HCT116 (cell line): ENCODE measurements at regions not wholly inside any gene's neighbourhood (a gene's known extent, or its start where the extent isn't known, plus 50 kb on each side); places are given as distances from the start of the nearest gene placed in this dataset.

Experiments
- ATAC-seq: fragments of 200-7000 bp; cut with Tn5 transposase; 2 replicates; pipeline ENCODE4 v1.9.1; 2020; ENCODE audit warnings: mild to moderate bottlenecking, moderate library complexity
- BruUV-seq: library from RNA; stranded (reverse); fragments of 400-500 nt; replicated peaks from 2 replicates; lab custom pipeline; 2021; lab: Mats Ljungman, UMichigan
- CTCF ChIA-PET: fragments of 300-600 bp; sonication (Branson Sonifier 250); formaldehyde crosslinking; loops from one replicate; lab custom pipeline; 2021; ENCODE audit warnings: antibody characterized with exemption; lab: Charles Lee
- POLR2A ChIA-PET: fragments of 300-600, 350-600 bp; sonication (Branson Sonifier 250); formaldehyde crosslinking; loops from one replicate; lab custom pipeline; 2021; ENCODE audit warnings: antibody characterized with exemption; lab: Charles Lee
- RAD21 ChIA-PET, 2 experiments: fragments of 300-600 bp; sonication (Branson Sonifier 250); formaldehyde crosslinking; loops; one replicate each; lab custom pipeline; 2023; ENCODE audit warnings: low total read pairs in 2 of 2; ENCODE audit not compliant: uncharacterized antibody in 2 of 2, unreplicated experiment in 2 of 2, low non-redundant PET in 1 of 2; lab: Charles Lee
- DNase-seq: peaks from one replicate; pipeline ENCODE4 v3.0.0-alpha.2; 2010; ENCODE audit warnings: low read depth, low spot score
- H2AFZ ChIP-seq: fragments of 200-600 bp; shearing (Covaris generic), sonication (generic); 2 replicates; pipeline ENCODE4 v1.6.1; 2017; ENCODE audit warnings: low read depth, mixed run types, mixed read lengths, antibody characterized with exemption, low read length; ENCODE audit not compliant: poor library complexity, severe bottlenecking
- H3K27ac ChIP-seq: 2 replicates; pipeline ENCODE4 v1.5.1; 2012; ENCODE audit warnings: low read depth, low read length
- H3K27me3 ChIP-seq: fragments of 200-600 bp; sonication (generic); 2 replicates; pipeline ENCODE4 v1.6.1; 2016; ENCODE audit warnings: mixed run types, low read length, mixed read lengths; ENCODE audit not compliant: insufficient read depth
- H3K36me3 ChIP-seq, 2 experiments: fragments of 200-500 bp in 1 of 2; fragments of 200-600 bp in 1 of 2; sonication (Bioruptor generic) in 1 of 2; sonication (generic) in 1 of 2; 2 replicates each; pipeline versions ENCODE4 v1.5.1 to v1.6.1; 2014 to 2016; ENCODE audit warnings: low read length in 2 of 2, inconsistent platforms in 1 of 2, mixed read lengths in 1 of 2, mixed run types in 1 of 2; ENCODE audit not compliant: insufficient read depth in 2 of 2, control insufficient read depth in 1 of 2
- H3K4me1 ChIP-seq, 2 experiments: fragments of 200-600 bp in 1 of 2; sonication (generic) in 1 of 2; 2 replicates each; pipeline versions ENCODE4 v1.5.1 to v1.6.1; 2012 to 2017; ENCODE audit warnings: low read length in 2 of 2, inconsistent platforms in 1 of 2, mild to moderate bottlenecking in 1 of 2, mixed read lengths in 1 of 2, mixed run types in 1 of 2, moderate library complexity in 1 of 2; ENCODE audit not compliant: insufficient read depth in 2 of 2, control insufficient read depth in 1 of 2
- H3K4me2 ChIP-seq: fragments of 200-600 bp; sonication (generic); 2 replicates; pipeline ENCODE4 v1.6.1; 2017; ENCODE audit warnings: mixed run types, low read length, mixed read lengths
- H3K4me3 ChIP-seq, 2 experiments: fragments of 200-600 bp in 1 of 2; sonication (generic) in 1 of 2; replicated peaks in 1 of 2; 2 replicates each; pipeline ENCODE4 v1.5.1; 2011 to 2016; ENCODE audit warnings: low read length in 2 of 2, control low read depth in 1 of 2, low read depth in 1 of 2, mild to moderate bottlenecking in 1 of 2, mixed read lengths in 1 of 2, mixed run types in 1 of 2
- H3K79me2 ChIP-seq: fragments of 200-600 bp; sonication (generic); 2 replicates; pipeline ENCODE4 v1.6.1; 2017; ENCODE audit warnings: mild to moderate bottlenecking, mixed run types, low read length, moderate library complexity, mixed read lengths; ENCODE audit not compliant: insufficient read depth
- H3K9ac ChIP-seq: fragments of 200-600 bp; sonication (generic); 2 replicates; pipeline ENCODE4 v1.6.1; 2016; ENCODE audit warnings: low read length, mixed read lengths
- H3K9me2 ChIP-seq: fragments of 200-600 bp; sonication (generic), shearing (Covaris generic); 2 replicates; pipeline ENCODE4 v1.6.1; 2017; ENCODE audit warnings: mixed run types, mild to moderate bottlenecking, moderate library complexity; ENCODE audit not compliant: insufficient read depth
- H3K9me3 ChIP-seq, 2 experiments: fragments of 200-500 bp in 1 of 2; fragments of 200-600 bp in 1 of 2; sonication (Bioruptor generic) in 1 of 2; sonication (generic) in 1 of 2; 2 replicates each; pipeline ENCODE4 v1.6.1; 2014 to 2017; ENCODE audit warnings: low read length in 2 of 2, mixed read lengths in 2 of 2, inconsistent platforms in 1 of 2, low read depth in 1 of 2, mild to moderate bottlenecking in 1 of 2, mixed run types in 1 of 2, moderate library complexity in 1 of 2; ENCODE audit not compliant: control insufficient read depth in 1 of 2, insufficient read depth in 1 of 2
- H4K20me1 ChIP-seq: fragments of 200-600 bp; sonication (generic), shearing (Covaris generic); 2 replicates; pipeline ENCODE4 v1.6.1; 2017; ENCODE audit warnings: mixed run types, mild to moderate bottlenecking, moderate library complexity; ENCODE audit not compliant: insufficient read depth
- CBX3 ChIP-seq: IDR thresholded peaks from 2 replicates; pipeline ENCODE4 v1.6.1; 2012; ENCODE audit warnings: low read depth
- CEBPB ChIP-seq: IDR thresholded peaks from 2 replicates; pipeline ENCODE4 v1.6.1; 2012; ENCODE audit warnings: low read depth
- EGR1 ChIP-seq: IDR thresholded peaks from 2 replicates; pipeline ENCODE4 v1.6.1; 2012; ENCODE audit warnings: low read depth
- FOSL1 ChIP-seq: IDR thresholded peaks from 2 replicates; pipeline ENCODE4 v1.6.1; 2012; ENCODE audit warnings: low read depth
- POLR2A ChIP-seq: IDR thresholded peaks from 2 replicates; pipeline ENCODE4 v1.7.0; 2011; ENCODE audit warnings: borderline replicate concordance; ENCODE audit not compliant: insufficient read depth, insufficient read length; ENCODE audit errors: extremely low read depth
- POLR2AphosphoS5 ChIP-seq: IDR thresholded peaks from 2 replicates; pipeline ENCODE4 v1.6.1; 2011; ENCODE audit warnings: mild to moderate bottlenecking, low read depth, low read length, moderate library complexity
- RAD21 ChIP-seq: IDR thresholded peaks from 2 replicates; pipeline ENCODE4 v1.6.1; 2012; ENCODE audit warnings: low read depth, mild to moderate bottlenecking
- SIN3A ChIP-seq: IDR thresholded peaks from 2 replicates; pipeline ENCODE4 v1.6.1; 2012; ENCODE audit warnings: low read depth
- SRF ChIP-seq: IDR thresholded peaks from 2 replicates; pipeline ENCODE4 v1.6.1; 2012; ENCODE audit warnings: low read depth
- TCF7L2 ChIP-seq: IDR thresholded peaks from 2 replicates; pipeline ENCODE4 v1.7.0; 2011; ENCODE audit warnings: borderline replicate concordance, inconsistent platforms; ENCODE audit not compliant: insufficient read depth, insufficient read length; ENCODE audit errors: extremely low read depth
- intact Hi-C: fragments of 100-400 bp; cut with micrococcal nuclease; formaldehyde crosslinking; loops from 2 replicates; pipeline ENCODE4 v1.10.0; 2022
- TF ChIP-seq, protein P1 (sequence below), 3 experiments: fragments of 200-600 bp in 1 of 3; sonication (generic) in 1 of 3; IDR thresholded peaks in 2 of 3; conservative IDR thresholded peaks in 1 of 3; 2 replicates each; pipeline ENCODE4 v1.5.1; 2012 to 2017; ENCODE audit warnings: low read depth in 2 of 3, low read length in 2 of 3, antibody characterized with exemption in 1 of 3, borderline replicate concordance in 1 of 3, control low read depth in 1 of 3, mild to moderate bottlenecking in 1 of 3, mixed read lengths in 1 of 3, mixed run types in 1 of 3, moderate library complexity in 1 of 3; ENCODE audit not compliant: insufficient read depth in 1 of 3
- TF ChIP-seq, protein P2 (sequence below): IDR thresholded peaks from 2 replicates; pipeline ENCODE4 v1.6.1; 2012; ENCODE audit warnings: low read depth

DNA sequence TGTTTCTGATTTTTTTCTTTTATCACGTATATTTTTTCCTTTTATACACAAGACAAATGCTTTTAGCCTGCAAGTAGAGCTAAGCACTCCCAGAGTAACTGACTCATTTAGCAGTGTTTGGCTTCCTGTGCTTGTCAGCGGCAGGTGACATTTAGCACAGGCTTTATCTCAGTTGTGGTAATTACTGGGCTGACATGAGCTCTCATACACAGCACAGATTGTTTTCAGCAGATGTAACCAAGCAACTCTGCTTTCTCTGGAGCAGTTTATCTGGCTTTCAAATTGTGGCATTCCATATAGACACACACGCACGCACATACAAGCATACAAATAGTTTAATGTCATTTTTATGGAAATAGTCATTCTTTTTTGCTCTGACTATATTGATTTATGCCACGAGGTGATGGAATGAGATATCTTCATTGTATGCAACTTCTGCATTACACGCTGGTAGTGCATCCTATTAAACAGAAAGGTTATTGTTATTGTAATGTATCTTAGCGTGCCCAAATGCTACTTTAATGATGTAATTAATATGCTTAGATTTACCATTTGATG lies 379.0 kb upstream of the GRAMD2B start:
- ChIA-PET RAD21 (no interaction called here), CTCF (no interaction called here), POLR2A (no interaction called here)
- ATAC-seq (no peak), DNase-seq (no peak)
- Histone ChIP-seq H3K4me1 (no peaks in the 10 kb centered on the region), H3K36me3 (no peaks in the 10 kb centered on the region), H3K9me2 (no peaks in the 10 kb centered on the region; the same call in 1 of the 2 replicates), H3K27ac (no peak overlapping the region), H3K27me3 (no peaks in the 10 kb centered on the region), H2AFZ (no peak overlapping the region), H3K79me2 (no peaks in the 10 kb centered on the region), H3K4me3 (no peak overlapping the region), H3K9ac (no peak overlapping the region), H4K20me1 (no peaks in the 10 kb centered on the region), H3K9me3 (no peaks in the 10 kb centered on the region), H3K4me2 (no peak overlapping the region)
- no TSS peak for BruUV-seq
- no peak for TF ChIP-seq TCF7L2
- TF ChIP-seq, protein P1, sequence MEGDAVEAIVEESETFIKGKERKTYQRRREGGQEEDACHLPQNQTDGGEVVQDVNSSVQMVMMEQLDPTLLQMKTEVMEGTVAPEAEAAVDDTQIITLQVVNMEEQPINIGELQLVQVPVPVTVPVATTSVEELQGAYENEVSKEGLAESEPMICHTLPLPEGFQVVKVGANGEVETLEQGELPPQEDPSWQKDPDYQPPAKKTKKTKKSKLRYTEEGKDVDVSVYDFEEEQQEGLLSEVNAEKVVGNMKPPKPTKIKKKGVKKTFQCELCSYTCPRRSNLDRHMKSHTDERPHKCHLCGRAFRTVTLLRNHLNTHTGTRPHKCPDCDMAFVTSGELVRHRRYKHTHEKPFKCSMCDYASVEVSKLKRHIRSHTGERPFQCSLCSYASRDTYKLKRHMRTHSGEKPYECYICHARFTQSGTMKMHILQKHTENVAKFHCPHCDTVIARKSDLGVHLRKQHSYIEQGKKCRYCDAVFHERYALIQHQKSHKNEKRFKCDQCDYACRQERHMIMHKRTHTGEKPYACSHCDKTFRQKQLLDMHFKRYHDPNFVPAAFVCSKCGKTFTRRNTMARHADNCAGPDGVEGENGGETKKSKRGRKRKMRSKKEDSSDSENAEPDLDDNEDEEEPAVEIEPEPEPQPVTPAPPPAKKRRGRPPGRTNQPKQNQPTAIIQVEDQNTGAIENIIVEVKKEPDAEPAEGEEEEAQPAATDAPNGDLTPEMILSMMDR (IDR thresholded peaks at IDR 0.05 in 2 of 3, conservative IDR thresholded peaks at IDR 0.05 in 1 of 3; ENCODE audit: borderline replicate concordance in 1 of 3, insufficient read depth in 1 of 3, low read depth in 2 of 3, low read length in 2 of 3), result no peak
- TF ChIP-seq SRF, result no peak
- TF ChIP-seq FOSL1, result no peak
- no peak for TF ChIP-seq CEBPB
- intact Hi-C loops, result no loop called here

DNA sequence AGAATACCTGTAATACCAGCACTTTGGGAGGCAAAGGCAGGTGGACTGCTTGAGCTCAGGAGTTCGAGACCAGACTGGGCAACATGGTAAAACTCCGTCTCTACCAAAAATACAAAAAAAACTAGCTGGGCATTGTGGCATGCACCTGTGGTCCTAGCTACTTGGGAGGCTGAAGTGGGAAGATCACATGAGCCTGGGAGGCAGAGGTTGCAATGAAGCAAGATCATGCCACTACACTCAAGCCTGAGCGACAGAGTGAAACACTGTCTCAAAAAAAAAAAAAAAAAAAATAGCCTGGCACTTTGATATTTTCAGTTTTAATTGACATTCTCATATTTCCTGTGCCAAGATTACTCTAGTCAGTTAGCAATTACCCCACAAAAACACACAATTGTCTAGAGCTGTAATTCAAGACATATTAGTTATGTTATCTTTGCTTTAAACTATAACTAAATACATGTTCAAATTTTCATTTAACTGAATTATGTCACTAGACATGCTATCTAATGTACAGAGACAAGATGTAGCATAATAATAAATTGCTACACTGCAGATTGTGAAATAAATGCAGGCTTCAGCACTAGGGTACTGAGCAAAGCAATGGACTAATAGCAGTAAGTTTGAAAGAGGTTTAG lies 378.2 kb upstream of the GRAMD2B start:
- Histone ChIP-seq H3K9ac (no peak overlapping the region), H3K4me3 (no peak overlapping the region), H3K27me3 (no peaks in the 10 kb centered on the region), H4K20me1 (no peaks in the 10 kb centered on the region), H3K4me1 (no peaks in the 10 kb centered on the region), H3K4me2 (no peak overlapping the region), H3K79me2 (no peaks in the 10 kb centered on the region), H3K27ac (no peak overlapping the region), H3K9me3 (no peaks in the 10 kb centered on the region), H3K36me3 (no peaks in the 10 kb centered on the region), H3K9me2 (no peaks in the 10 kb centered on the region; the same call in 1 of the 2 replicates), H2AFZ (no peak overlapping the region)
- no peak for DNase-seq
- CTCF ChIA-PET, result no interaction called here
- no peak for ATAC-seq
- intact Hi-C loops, result no loop called here
- RAD21 ChIA-PET, result no interaction called here
- POLR2A ChIA-PET, result no interaction called here
- BruUV-seq, result no TSS peak
- no peak for TF ChIP-seq SIN3A
- TF ChIP-seq CBX3, result no peak
- TF ChIP-seq RAD21, result no peak
- TF ChIP-seq EGR1, result no peak
- TF ChIP-seq POLR2A, result no peak
- TF ChIP-seq, protein P2, sequence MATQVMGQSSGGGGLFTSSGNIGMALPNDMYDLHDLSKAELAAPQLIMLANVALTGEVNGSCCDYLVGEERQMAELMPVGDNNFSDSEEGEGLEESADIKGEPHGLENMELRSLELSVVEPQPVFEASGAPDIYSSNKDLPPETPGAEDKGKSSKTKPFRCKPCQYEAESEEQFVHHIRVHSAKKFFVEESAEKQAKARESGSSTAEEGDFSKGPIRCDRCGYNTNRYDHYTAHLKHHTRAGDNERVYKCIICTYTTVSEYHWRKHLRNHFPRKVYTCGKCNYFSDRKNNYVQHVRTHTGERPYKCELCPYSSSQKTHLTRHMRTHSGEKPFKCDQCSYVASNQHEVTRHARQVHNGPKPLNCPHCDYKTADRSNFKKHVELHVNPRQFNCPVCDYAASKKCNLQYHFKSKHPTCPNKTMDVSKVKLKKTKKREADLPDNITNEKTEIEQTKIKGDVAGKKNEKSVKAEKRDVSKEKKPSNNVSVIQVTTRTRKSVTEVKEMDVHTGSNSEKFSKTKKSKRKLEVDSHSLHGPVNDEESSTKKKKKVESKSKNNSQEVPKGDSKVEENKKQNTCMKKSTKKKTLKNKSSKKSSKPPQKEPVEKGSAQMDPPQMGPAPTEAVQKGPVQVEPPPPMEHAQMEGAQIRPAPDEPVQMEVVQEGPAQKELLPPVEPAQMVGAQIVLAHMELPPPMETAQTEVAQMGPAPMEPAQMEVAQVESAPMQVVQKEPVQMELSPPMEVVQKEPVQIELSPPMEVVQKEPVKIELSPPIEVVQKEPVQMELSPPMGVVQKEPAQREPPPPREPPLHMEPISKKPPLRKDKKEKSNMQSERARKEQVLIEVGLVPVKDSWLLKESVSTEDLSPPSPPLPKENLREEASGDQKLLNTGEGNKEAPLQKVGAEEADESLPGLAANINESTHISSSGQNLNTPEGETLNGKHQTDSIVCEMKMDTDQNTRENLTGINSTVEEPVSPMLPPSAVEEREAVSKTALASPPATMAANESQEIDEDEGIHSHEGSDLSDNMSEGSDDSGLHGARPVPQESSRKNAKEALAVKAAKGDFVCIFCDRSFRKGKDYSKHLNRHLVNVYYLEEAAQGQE, result no peak
- TF ChIP-seq POLR2AphosphoS5, result no peak
- TF ChIP-seq, protein P1 (IDR thresholded peaks at IDR 0.05 in 2 of 3, conservative IDR thresholded peaks at IDR 0.05 in 1 of 3; ENCODE audit: borderline replicate concordance in 1 of 3, insufficient read depth in 1 of 3, low read depth in 2 of 3, low read length in 2 of 3), result no peak
